H9 (cell line): ENCODE measurements at regions not wholly inside any gene's neighbourhood (a gene's known extent, or its start where the extent isn't known, plus 50 kb on each side); places are given as distances from the start of the nearest gene placed in this dataset.

Source experiments
- DNase-seq: peaks from one replicate; pipeline ENCODE4 v3.0.0-alpha.2; 2017
- H2AFZ ChIP-seq: one replicate; pipeline ENCODE4 v1.6.1; 2013; ENCODE audit warnings: mild to moderate bottlenecking, low read length, control low read depth, moderate library complexity
- H2AK5ac ChIP-seq: 2 replicates; pipeline ENCODE4 v1.6.1; 2013; ENCODE audit warnings: low read length, control low read depth, mixed read lengths; ENCODE audit not compliant: insufficient read length
- H2BK120ac ChIP-seq: one replicate; pipeline ENCODE4 v1.6.1; 2013; ENCODE audit warnings: low read depth, mild to moderate bottlenecking, low read length, control low read depth, inconsistent platforms; ENCODE audit not compliant: poor library complexity, severe bottlenecking
- H2BK12ac ChIP-seq: 2 replicates; pipeline ENCODE4 v1.6.1; 2013; ENCODE audit warnings: low read length, control low read depth, mixed read lengths, low read depth; ENCODE audit not compliant: insufficient read length
- H2BK15ac ChIP-seq: 2 replicates; pipeline ENCODE4 v1.6.1; 2013; ENCODE audit warnings: low read depth, low read length, control low read depth
- H2BK20ac ChIP-seq: one replicate; pipeline ENCODE4 v1.6.1; 2013; ENCODE audit warnings: low read depth, mild to moderate bottlenecking, low read length, control low read depth, inconsistent platforms; ENCODE audit not compliant: poor library complexity, severe bottlenecking
- H2BK5ac ChIP-seq: 2 replicates; pipeline ENCODE4 v1.6.1; 2013; ENCODE audit warnings: low read length, control low read depth, mixed read lengths; ENCODE audit not compliant: insufficient read length
- H3K14ac ChIP-seq: 2 replicates; pipeline ENCODE4 v1.6.1; 2013; ENCODE audit warnings: low read length, control low read depth; ENCODE audit not compliant: insufficient read depth
- H3K18ac ChIP-seq: 2 replicates; pipeline ENCODE4 v1.6.1; 2013; ENCODE audit warnings: low read depth, mild to moderate bottlenecking, mixed read lengths, low read length, control low read depth; ENCODE audit not compliant: insufficient read length
- H3K23ac ChIP-seq: 2 replicates; pipeline ENCODE4 v1.6.1; 2013; ENCODE audit warnings: low read length, control low read depth, mixed read lengths, low read depth; ENCODE audit not compliant: insufficient read length
- H3K23me2 ChIP-seq: 2 replicates; pipeline ENCODE4 v1.6.1; 2013; ENCODE audit warnings: low read depth, mild to moderate bottlenecking, mixed read lengths, low read length, control low read depth; ENCODE audit not compliant: insufficient read length, poor library complexity, severe bottlenecking
- H3K27ac ChIP-seq: 2 replicates; pipeline ENCODE4 v1.5.1; 2013; ENCODE audit warnings: low read length, control low read depth, mixed read lengths, low read depth; ENCODE audit not compliant: insufficient read length
- H3K27me3 ChIP-seq: 2 replicates; pipeline ENCODE4 v1.6.1; 2013; ENCODE audit warnings: low read length, control low read depth, inconsistent platforms; ENCODE audit not compliant: insufficient read depth
- H3K4ac ChIP-seq: 2 replicates; pipeline ENCODE4 v1.6.1; 2013; ENCODE audit warnings: low read depth, mild to moderate bottlenecking, control low read depth, inconsistent platforms, low read length, moderate library complexity
- H3K4me1 ChIP-seq: 2 replicates; pipeline ENCODE4 v1.6.1; 2013; ENCODE audit warnings: low read length, control low read depth, inconsistent platforms; ENCODE audit not compliant: insufficient read depth
- H3K4me2 ChIP-seq: 2 replicates; pipeline ENCODE4 v1.6.1; 2013; ENCODE audit warnings: low read length, control low read depth, mixed read lengths; ENCODE audit not compliant: insufficient read length, insufficient read depth
- H3K56ac ChIP-seq: 2 replicates; pipeline ENCODE4 v1.6.1; 2013; ENCODE audit warnings: low read depth, mild to moderate bottlenecking, mixed read lengths, low read length, control low read depth; ENCODE audit not compliant: insufficient read length
- H3K79me1 ChIP-seq: 2 replicates; pipeline ENCODE4 v1.6.1; 2013; ENCODE audit warnings: low read depth, mild to moderate bottlenecking, moderate library complexity, low read length, control low read depth, inconsistent platforms; ENCODE audit not compliant: insufficient read depth, poor library complexity, severe bottlenecking
- H3K79me2 ChIP-seq: 2 replicates; pipeline ENCODE4 v1.6.1; 2013; ENCODE audit warnings: low read length, control low read depth, inconsistent platforms; ENCODE audit not compliant: insufficient read depth
- H3K9ac ChIP-seq: 2 replicates; pipeline ENCODE4 v1.6.1; 2013; ENCODE audit warnings: low read length, control low read depth, mixed read lengths; ENCODE audit not compliant: insufficient read length; ENCODE audit errors: extremely low read depth
- H3K9me3 ChIP-seq: one replicate; pipeline ENCODE4 v1.6.1; 2013; ENCODE audit warnings: low read depth, low read length, inconsistent platforms; ENCODE audit not compliant: control insufficient read depth
- H3T11ph ChIP-seq: one replicate; pipeline ENCODE4 v1.6.1; 2013; ENCODE audit warnings: mild to moderate bottlenecking, low read length, control low read depth, inconsistent platforms
- H4K20me1 ChIP-seq: one replicate; pipeline ENCODE4 v1.6.1; 2013; ENCODE audit not compliant: control insufficient read depth, insufficient read length, insufficient read depth
- H4K5ac ChIP-seq: 2 replicates; pipeline ENCODE4 v1.6.1; 2013; ENCODE audit warnings: low read depth, mild to moderate bottlenecking, mixed read lengths, low read length, control low read depth; ENCODE audit not compliant: insufficient read length
- H4K8ac ChIP-seq: replicated peaks from 2 replicates; pipeline ENCODE4 v1.6.1; 2013; ENCODE audit warnings: low read length, control low read depth, mixed read lengths, low read depth; ENCODE audit not compliant: insufficient read length
- H4K91ac ChIP-seq: 2 replicates; pipeline ENCODE4 v1.6.1; 2013; ENCODE audit warnings: low read depth, mild to moderate bottlenecking, moderate library complexity, mixed read lengths, low read length, control low read depth; ENCODE audit not compliant: insufficient read length
- H3K27ac Mint-ChIP-seq, 3 experiments: 2 replicates in 2 of 3; 3 replicates in 1 of 3; pipeline ENCODE4 v1.8.0; 2020 to 2021; ENCODE audit warnings: mixed read lengths in 3 of 3, mild to moderate bottlenecking in 1 of 3, moderate library complexity in 1 of 3
- H3K27me3 Mint-ChIP-seq: 2 replicates; pipeline ENCODE4 v1.8.0; 2021; ENCODE audit warnings: low read depth, mild to moderate bottlenecking, moderate library complexity, mixed read lengths
- H3K36me3 Mint-ChIP-seq, 3 experiments: 2 replicates in 2 of 3; 3 replicates in 1 of 3; pipeline ENCODE4 v1.8.0; 2020 to 2021; ENCODE audit warnings: low read depth in 3 of 3, mixed read lengths in 3 of 3; ENCODE audit not compliant: insufficient read depth in 1 of 3
- H3K4me1 Mint-ChIP-seq, 2 experiments: 2 replicates each; pipeline ENCODE4 v1.8.0; 2020; ENCODE audit warnings: mixed read lengths in 2 of 2
- H3K4me3 Mint-ChIP-seq, 2 experiments: 2 replicates in 1 of 2; 3 replicates in 1 of 2; pipeline ENCODE4 v1.8.0; 2020 to 2021; ENCODE audit warnings: mild to moderate bottlenecking in 2 of 2, mixed read lengths in 2 of 2, moderate library complexity in 1 of 2
- H3K9me3 Mint-ChIP-seq, 2 experiments: 2 replicates in 1 of 2; 3 replicates in 1 of 2; pipeline ENCODE4 v1.8.0; 2020; ENCODE audit warnings: mild to moderate bottlenecking in 2 of 2, mixed read lengths in 2 of 2, moderate library complexity in 1 of 2
- TF ChIP-seq, protein P1 (sequence below): fragments of 200-600 bp; sonication (generic); conservative IDR thresholded peaks from 3 replicates; pipeline ENCODE4 v1.8.0; 2021; ENCODE audit warnings: antibody characterized with exemption, mild to moderate bottlenecking

- no peak overlapping the region for H3K4me3 Mint-ChIP-seq
- H3K18ac ChIP-seq, result no peak overlapping the region
- TF ChIP-seq, protein P1, sequence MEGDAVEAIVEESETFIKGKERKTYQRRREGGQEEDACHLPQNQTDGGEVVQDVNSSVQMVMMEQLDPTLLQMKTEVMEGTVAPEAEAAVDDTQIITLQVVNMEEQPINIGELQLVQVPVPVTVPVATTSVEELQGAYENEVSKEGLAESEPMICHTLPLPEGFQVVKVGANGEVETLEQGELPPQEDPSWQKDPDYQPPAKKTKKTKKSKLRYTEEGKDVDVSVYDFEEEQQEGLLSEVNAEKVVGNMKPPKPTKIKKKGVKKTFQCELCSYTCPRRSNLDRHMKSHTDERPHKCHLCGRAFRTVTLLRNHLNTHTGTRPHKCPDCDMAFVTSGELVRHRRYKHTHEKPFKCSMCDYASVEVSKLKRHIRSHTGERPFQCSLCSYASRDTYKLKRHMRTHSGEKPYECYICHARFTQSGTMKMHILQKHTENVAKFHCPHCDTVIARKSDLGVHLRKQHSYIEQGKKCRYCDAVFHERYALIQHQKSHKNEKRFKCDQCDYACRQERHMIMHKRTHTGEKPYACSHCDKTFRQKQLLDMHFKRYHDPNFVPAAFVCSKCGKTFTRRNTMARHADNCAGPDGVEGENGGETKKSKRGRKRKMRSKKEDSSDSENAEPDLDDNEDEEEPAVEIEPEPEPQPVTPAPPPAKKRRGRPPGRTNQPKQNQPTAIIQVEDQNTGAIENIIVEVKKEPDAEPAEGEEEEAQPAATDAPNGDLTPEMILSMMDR, result no peak
Measured at GRCh38 chr9:74071502-74071901, 425.6 kb upstream of the RORB start.

More at GRCh38 chr9:74071502-74071901, 425.6 kb upstream of the RORB start:
- Histone ChIP-seq H3K9me3 (no peaks in the 10 kb centered on the region), H3K27me3 (no peaks in the 10 kb centered on the region), H2AK5ac (no peak overlapping the region), H4K91ac (no peak overlapping the region), H3K9ac (no peak overlapping the region), H3K14ac (no peak overlapping the region), H2AFZ (no peak overlapping the region), H3K27ac (no peak overlapping the region), H4K5ac (no peak overlapping the region), H3K23ac (no peak overlapping the region), H2BK12ac (no peak overlapping the region), H2BK20ac (no peak overlapping the region), H3K4me2 (no peak overlapping the region), H3K4me1 (no peaks in the 10 kb centered on the region), H3T11ph (no peak overlapping the region), H3K23me2 (no peaks in the 10 kb centered on the region), H4K8ac (no peak overlapping the region), H3K4ac (no peak overlapping the region), H3K79me2 (no peaks in the 10 kb centered on the region; the same call in 1 of the 2 replicates), H4K20me1 (no peaks in the 10 kb centered on the region), H3K79me1 (no peaks in the 10 kb centered on the region), H3K56ac (no peak overlapping the region), H2BK120ac (no peak overlapping the region), H2BK5ac (no peak overlapping the region), H2BK15ac (no peak overlapping the region)
- no peak for DNase-seq
- Mint-ChIP-seq H3K27ac (no peak overlapping the region), H3K4me1 (no peaks in the 10 kb centered on the region; a peak in 1 of 4 replicates), H3K36me3 (peaks cover 49 to 57% (median 56%) of the 10 kb centered on the region in 3 experiments), H3K9me3 (peaks cover 36 to 51% of the 10 kb centered on the region in 2 experiments), H3K27me3 (no peaks in the 10 kb centered on the region)
